H9 (cell line): ENCODE measurements at regions not wholly inside any gene's neighbourhood (a gene's known extent, or its start where the extent isn't known, plus 50 kb on each side); places are given as distances from the start of the nearest gene placed in this dataset.
A peak's percentile ranks its signal among the peaks of the same experiment; 100 is the strongest.

Experiments used
- DNase-seq: peaks from one replicate; pipeline ENCODE4 v3.0.0-alpha.2; 2017
- H2AFZ ChIP-seq: one replicate; pipeline ENCODE4 v1.6.1; 2013; ENCODE audit warnings: mild to moderate bottlenecking, low read length, control low read depth, moderate library complexity
- H2AK5ac ChIP-seq: 2 replicates; pipeline ENCODE4 v1.6.1; 2013; ENCODE audit warnings: low read length, control low read depth, mixed read lengths; ENCODE audit not compliant: insufficient read length
- H2BK120ac ChIP-seq: one replicate; pipeline ENCODE4 v1.6.1; 2013; ENCODE audit warnings: low read depth, mild to moderate bottlenecking, low read length, control low read depth, inconsistent platforms; ENCODE audit not compliant: poor library complexity, severe bottlenecking
- H2BK12ac ChIP-seq: 2 replicates; pipeline ENCODE4 v1.6.1; 2013; ENCODE audit warnings: low read length, control low read depth, mixed read lengths, low read depth; ENCODE audit not compliant: insufficient read length
- H2BK15ac ChIP-seq: 2 replicates; pipeline ENCODE4 v1.6.1; 2013; ENCODE audit warnings: low read depth, low read length, control low read depth
- H2BK20ac ChIP-seq: one replicate; pipeline ENCODE4 v1.6.1; 2013; ENCODE audit warnings: low read depth, mild to moderate bottlenecking, low read length, control low read depth, inconsistent platforms; ENCODE audit not compliant: poor library complexity, severe bottlenecking
- H2BK5ac ChIP-seq: 2 replicates; pipeline ENCODE4 v1.6.1; 2013; ENCODE audit warnings: low read length, control low read depth, mixed read lengths; ENCODE audit not compliant: insufficient read length
- H3K14ac ChIP-seq: 2 replicates; pipeline ENCODE4 v1.6.1; 2013; ENCODE audit warnings: low read length, control low read depth; ENCODE audit not compliant: insufficient read depth
- H3K18ac ChIP-seq: 2 replicates; pipeline ENCODE4 v1.6.1; 2013; ENCODE audit warnings: low read depth, mild to moderate bottlenecking, mixed read lengths, low read length, control low read depth; ENCODE audit not compliant: insufficient read length
- H3K23ac ChIP-seq: 2 replicates; pipeline ENCODE4 v1.6.1; 2013; ENCODE audit warnings: low read length, control low read depth, mixed read lengths, low read depth; ENCODE audit not compliant: insufficient read length
- H3K23me2 ChIP-seq: 2 replicates; pipeline ENCODE4 v1.6.1; 2013; ENCODE audit warnings: low read depth, mild to moderate bottlenecking, mixed read lengths, low read length, control low read depth; ENCODE audit not compliant: insufficient read length, poor library complexity, severe bottlenecking
- H3K27ac ChIP-seq: 2 replicates; pipeline ENCODE4 v1.5.1; 2013; ENCODE audit warnings: low read length, control low read depth, mixed read lengths, low read depth; ENCODE audit not compliant: insufficient read length
- H3K27me3 ChIP-seq: 2 replicates; pipeline ENCODE4 v1.6.1; 2013; ENCODE audit warnings: low read length, control low read depth, inconsistent platforms; ENCODE audit not compliant: insufficient read depth
- H3K4ac ChIP-seq: 2 replicates; pipeline ENCODE4 v1.6.1; 2013; ENCODE audit warnings: low read depth, mild to moderate bottlenecking, control low read depth, inconsistent platforms, low read length, moderate library complexity
- H3K4me1 ChIP-seq: 2 replicates; pipeline ENCODE4 v1.6.1; 2013; ENCODE audit warnings: low read length, control low read depth, inconsistent platforms; ENCODE audit not compliant: insufficient read depth
- H3K4me2 ChIP-seq: 2 replicates; pipeline ENCODE4 v1.6.1; 2013; ENCODE audit warnings: low read length, control low read depth, mixed read lengths; ENCODE audit not compliant: insufficient read length, insufficient read depth
- H3K56ac ChIP-seq: 2 replicates; pipeline ENCODE4 v1.6.1; 2013; ENCODE audit warnings: low read depth, mild to moderate bottlenecking, mixed read lengths, low read length, control low read depth; ENCODE audit not compliant: insufficient read length
- H3K79me1 ChIP-seq: 2 replicates; pipeline ENCODE4 v1.6.1; 2013; ENCODE audit warnings: low read depth, mild to moderate bottlenecking, moderate library complexity, low read length, control low read depth, inconsistent platforms; ENCODE audit not compliant: insufficient read depth, poor library complexity, severe bottlenecking
- H3K79me2 ChIP-seq: 2 replicates; pipeline ENCODE4 v1.6.1; 2013; ENCODE audit warnings: low read length, control low read depth, inconsistent platforms; ENCODE audit not compliant: insufficient read depth
- H3K9ac ChIP-seq: 2 replicates; pipeline ENCODE4 v1.6.1; 2013; ENCODE audit warnings: low read length, control low read depth, mixed read lengths; ENCODE audit not compliant: insufficient read length; ENCODE audit errors: extremely low read depth
- H3K9me3 ChIP-seq: one replicate; pipeline ENCODE4 v1.6.1; 2013; ENCODE audit warnings: low read depth, low read length, inconsistent platforms; ENCODE audit not compliant: control insufficient read depth
- H3T11ph ChIP-seq: one replicate; pipeline ENCODE4 v1.6.1; 2013; ENCODE audit warnings: mild to moderate bottlenecking, low read length, control low read depth, inconsistent platforms
- H4K20me1 ChIP-seq: one replicate; pipeline ENCODE4 v1.6.1; 2013; ENCODE audit not compliant: control insufficient read depth, insufficient read length, insufficient read depth
- H4K5ac ChIP-seq: 2 replicates; pipeline ENCODE4 v1.6.1; 2013; ENCODE audit warnings: low read depth, mild to moderate bottlenecking, mixed read lengths, low read length, control low read depth; ENCODE audit not compliant: insufficient read length
- H4K8ac ChIP-seq: replicated peaks from 2 replicates; pipeline ENCODE4 v1.6.1; 2013; ENCODE audit warnings: low read length, control low read depth, mixed read lengths, low read depth; ENCODE audit not compliant: insufficient read length
- H4K91ac ChIP-seq: 2 replicates; pipeline ENCODE4 v1.6.1; 2013; ENCODE audit warnings: low read depth, mild to moderate bottlenecking, moderate library complexity, mixed read lengths, low read length, control low read depth; ENCODE audit not compliant: insufficient read length
- H3K27ac Mint-ChIP-seq, 3 experiments: 2 replicates in 2 of 3; 3 replicates in 1 of 3; pipeline ENCODE4 v1.8.0; 2020 to 2021; ENCODE audit warnings: mixed read lengths in 3 of 3, mild to moderate bottlenecking in 1 of 3, moderate library complexity in 1 of 3
- H3K27me3 Mint-ChIP-seq: 2 replicates; pipeline ENCODE4 v1.8.0; 2021; ENCODE audit warnings: low read depth, mild to moderate bottlenecking, moderate library complexity, mixed read lengths
- H3K36me3 Mint-ChIP-seq, 3 experiments: 2 replicates in 2 of 3; 3 replicates in 1 of 3; pipeline ENCODE4 v1.8.0; 2020 to 2021; ENCODE audit warnings: low read depth in 3 of 3, mixed read lengths in 3 of 3; ENCODE audit not compliant: insufficient read depth in 1 of 3
- H3K4me1 Mint-ChIP-seq, 2 experiments: 2 replicates each; pipeline ENCODE4 v1.8.0; 2020; ENCODE audit warnings: mixed read lengths in 2 of 2
- H3K4me3 Mint-ChIP-seq, 2 experiments: 2 replicates in 1 of 2; 3 replicates in 1 of 2; pipeline ENCODE4 v1.8.0; 2020 to 2021; ENCODE audit warnings: mild to moderate bottlenecking in 2 of 2, mixed read lengths in 2 of 2, moderate library complexity in 1 of 2
- H3K9me3 Mint-ChIP-seq, 2 experiments: 2 replicates in 1 of 2; 3 replicates in 1 of 2; pipeline ENCODE4 v1.8.0; 2020; ENCODE audit warnings: mild to moderate bottlenecking in 2 of 2, mixed read lengths in 2 of 2, moderate library complexity in 1 of 2
- WGBS: extraction: QIAGEN DNeasy Blood & Tissue Kit; methylation state at CpG from one replicate; pipeline ENCODE4 v1.1.7; 2013; ENCODE audit warnings: missing lambda C conversion rate, low lambda C conversion rate, mixed read lengths; ENCODE audit not compliant: insufficient read length; ENCODE audit errors: extremely low coverage; 5-methylcytosine and 5-hydroxymethylcytosine counted together
- TF ChIP-seq, protein P1 (sequence below): fragments of 200-600 bp; sonication (generic); conservative IDR thresholded peaks from 3 replicates; pipeline ENCODE4 v1.8.0; 2021; ENCODE audit warnings: antibody characterized with exemption, mild to moderate bottlenecking

DNA sequence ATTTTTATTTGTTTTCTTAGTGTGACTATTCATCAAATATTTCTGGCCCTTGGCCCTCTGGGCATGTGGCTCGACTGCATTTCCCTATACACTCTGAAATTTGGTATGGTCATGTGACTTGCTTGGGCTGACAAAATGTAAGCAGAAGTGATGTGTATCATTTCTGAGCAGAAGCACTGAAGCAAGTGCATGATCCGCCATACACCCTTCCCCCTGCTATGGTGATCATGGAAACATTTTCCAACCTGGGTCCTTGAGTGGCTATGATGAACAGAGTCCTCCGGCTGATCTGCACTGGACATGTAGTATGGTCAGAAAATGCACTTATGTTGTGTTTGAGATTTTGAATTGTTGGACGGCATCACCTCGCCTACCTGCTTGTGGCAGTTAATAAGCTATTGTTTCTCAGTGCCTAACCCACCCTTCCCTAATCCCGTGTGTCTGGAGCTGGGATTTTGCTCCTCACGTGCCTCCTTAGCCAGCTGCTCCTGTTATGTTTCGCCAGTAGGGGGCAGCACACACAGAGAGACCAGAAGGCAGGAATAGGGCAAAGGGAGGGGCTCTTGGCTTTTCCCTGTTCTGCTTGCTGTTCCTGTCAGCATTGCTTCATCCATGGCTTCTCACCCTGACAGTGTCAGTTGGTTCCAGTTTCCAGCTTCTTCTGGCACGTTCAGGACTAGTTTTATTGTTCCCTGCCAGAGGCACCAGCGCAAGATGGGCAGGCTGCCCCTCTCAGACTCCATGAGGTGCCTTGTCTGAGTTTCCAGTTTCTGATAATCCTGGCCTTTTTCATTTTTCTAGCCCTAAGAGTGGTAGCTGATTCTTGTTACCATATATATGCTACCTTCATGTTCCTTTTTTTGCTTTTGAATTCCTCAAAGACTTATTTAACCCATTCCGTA, 207.4 kb downstream of the ARL6IP6 start:
- H3K23me2 ChIP-seq = no peaks in the 10 kb centered on the region

More for the DNA sequence above, 207.4 kb downstream of the ARL6IP6 start:
- no peak overlapping the region for H3K56ac ChIP-seq
- no peak overlapping the region; a peak in 1 of 7 replicates for H3K27ac Mint-ChIP-seq
- no peak overlapping the region for H3K27ac ChIP-seq
- no peak overlapping the region for H2AFZ ChIP-seq
- no peak overlapping the region for H3K4me2 ChIP-seq
- H3K23ac ChIP-seq = no peak overlapping the region
- H2BK20ac ChIP-seq = no peak overlapping the region
- peak; percentile 91 for DNase-seq
- no peak overlapping the region for H2AK5ac ChIP-seq
- H3K4ac ChIP-seq = no peak overlapping the region
- no peak overlapping the region for H2BK12ac ChIP-seq
- no peak overlapping the region for H4K91ac ChIP-seq
- H2BK5ac ChIP-seq = no peak overlapping the region
- H3K9me3 ChIP-seq = no peaks in the 10 kb centered on the region
- no peaks in the 10 kb centered on the region for H3K36me3 Mint-ChIP-seq
- H3K79me2 ChIP-seq = no peaks in the 10 kb centered on the region
- H4K20me1 ChIP-seq = no peaks in the 10 kb centered on the region
- no peak overlapping the region for H4K5ac ChIP-seq
- H3K14ac ChIP-seq = no peak overlapping the region
- no peak overlapping the region for H3K4me3 Mint-ChIP-seq
- no peak overlapping the region for H4K8ac ChIP-seq
- H3K27me3 ChIP-seq = no peaks in the 10 kb centered on the region
- H2BK120ac ChIP-seq = no peak overlapping the region
- no peaks in the 10 kb centered on the region for H3K4me1 ChIP-seq
- no peak overlapping the region for H3K9ac ChIP-seq
- no peak overlapping the region for H3T11ph ChIP-seq
- TF ChIP-seq, protein P1, sequence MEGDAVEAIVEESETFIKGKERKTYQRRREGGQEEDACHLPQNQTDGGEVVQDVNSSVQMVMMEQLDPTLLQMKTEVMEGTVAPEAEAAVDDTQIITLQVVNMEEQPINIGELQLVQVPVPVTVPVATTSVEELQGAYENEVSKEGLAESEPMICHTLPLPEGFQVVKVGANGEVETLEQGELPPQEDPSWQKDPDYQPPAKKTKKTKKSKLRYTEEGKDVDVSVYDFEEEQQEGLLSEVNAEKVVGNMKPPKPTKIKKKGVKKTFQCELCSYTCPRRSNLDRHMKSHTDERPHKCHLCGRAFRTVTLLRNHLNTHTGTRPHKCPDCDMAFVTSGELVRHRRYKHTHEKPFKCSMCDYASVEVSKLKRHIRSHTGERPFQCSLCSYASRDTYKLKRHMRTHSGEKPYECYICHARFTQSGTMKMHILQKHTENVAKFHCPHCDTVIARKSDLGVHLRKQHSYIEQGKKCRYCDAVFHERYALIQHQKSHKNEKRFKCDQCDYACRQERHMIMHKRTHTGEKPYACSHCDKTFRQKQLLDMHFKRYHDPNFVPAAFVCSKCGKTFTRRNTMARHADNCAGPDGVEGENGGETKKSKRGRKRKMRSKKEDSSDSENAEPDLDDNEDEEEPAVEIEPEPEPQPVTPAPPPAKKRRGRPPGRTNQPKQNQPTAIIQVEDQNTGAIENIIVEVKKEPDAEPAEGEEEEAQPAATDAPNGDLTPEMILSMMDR = peak; percentile 94
- peaks cover 2 to 5% of the 10 kb centered on the region in 2 experiments; a peak in 3 of 4 replicates for H3K4me1 Mint-ChIP-seq
- H3K27me3 Mint-ChIP-seq = peaks cover 2% of the 10 kb centered on the region; the same call in 1 of the 2 replicates
- peaks cover 0 to 3% of the 10 kb centered on the region in 2 experiments; a peak in 2 of 5 replicates for H3K9me3 Mint-ChIP-seq
- WGBS = no CpG with 5 or more reads among the region's 11 CpGs
- H2BK15ac ChIP-seq = no peak overlapping the region
- H3K79me1 ChIP-seq = no peaks in the 10 kb centered on the region
- H3K18ac ChIP-seq = no peak overlapping the region
